ENCODE measurements at regions not wholly inside any gene's neighbourhood (a gene's known extent, or its start where the extent isn't known, plus 50 kb on each side); places are given as distances from the start of the nearest gene placed in this dataset.

DNA sequence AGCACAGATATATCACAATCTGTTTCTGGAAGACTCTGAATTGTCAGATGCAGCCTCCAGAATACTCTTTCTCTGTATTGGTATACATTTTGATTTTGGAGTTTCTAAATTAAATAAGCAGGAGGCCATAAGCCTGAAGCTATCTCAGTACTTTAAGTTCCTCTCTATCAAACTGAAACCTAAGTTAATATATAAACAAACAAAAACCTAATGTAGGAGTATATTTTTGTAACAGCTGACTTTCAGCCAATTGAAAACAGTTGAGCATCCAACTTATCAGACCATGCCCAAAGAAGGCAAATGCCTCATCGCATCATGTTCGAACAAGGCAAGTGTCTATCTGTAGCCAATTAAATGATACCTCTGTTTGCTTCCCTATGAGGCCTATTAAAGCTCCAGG, 1054.4 kb downstream of the AMY1C start:
- H3K4me3 ChIP-seq (replicated peaks; ENCODE audit: low read depth, low read length): no peak overlapping the region
- TF ChIP-seq, protein P1, sequence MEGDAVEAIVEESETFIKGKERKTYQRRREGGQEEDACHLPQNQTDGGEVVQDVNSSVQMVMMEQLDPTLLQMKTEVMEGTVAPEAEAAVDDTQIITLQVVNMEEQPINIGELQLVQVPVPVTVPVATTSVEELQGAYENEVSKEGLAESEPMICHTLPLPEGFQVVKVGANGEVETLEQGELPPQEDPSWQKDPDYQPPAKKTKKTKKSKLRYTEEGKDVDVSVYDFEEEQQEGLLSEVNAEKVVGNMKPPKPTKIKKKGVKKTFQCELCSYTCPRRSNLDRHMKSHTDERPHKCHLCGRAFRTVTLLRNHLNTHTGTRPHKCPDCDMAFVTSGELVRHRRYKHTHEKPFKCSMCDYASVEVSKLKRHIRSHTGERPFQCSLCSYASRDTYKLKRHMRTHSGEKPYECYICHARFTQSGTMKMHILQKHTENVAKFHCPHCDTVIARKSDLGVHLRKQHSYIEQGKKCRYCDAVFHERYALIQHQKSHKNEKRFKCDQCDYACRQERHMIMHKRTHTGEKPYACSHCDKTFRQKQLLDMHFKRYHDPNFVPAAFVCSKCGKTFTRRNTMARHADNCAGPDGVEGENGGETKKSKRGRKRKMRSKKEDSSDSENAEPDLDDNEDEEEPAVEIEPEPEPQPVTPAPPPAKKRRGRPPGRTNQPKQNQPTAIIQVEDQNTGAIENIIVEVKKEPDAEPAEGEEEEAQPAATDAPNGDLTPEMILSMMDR (IDR thresholded peaks at IDR 0.05; ENCODE audit: insufficient read depth, low read length, poor library complexity, severe bottlenecking): no peak
- no peaks in the 10 kb centered on the region for H3K27me3 ChIP-seq (replicated peaks; ENCODE audit: control insufficient read depth, insufficient read depth, low read length)
- no peak for DNase-seq (ENCODE audit: extremely low read depth, insufficient read length)
- no peaks in the 10 kb centered on the region for H3K36me3 ChIP-seq (ENCODE audit: control insufficient read depth, insufficient read depth, low read length)

DNA sequence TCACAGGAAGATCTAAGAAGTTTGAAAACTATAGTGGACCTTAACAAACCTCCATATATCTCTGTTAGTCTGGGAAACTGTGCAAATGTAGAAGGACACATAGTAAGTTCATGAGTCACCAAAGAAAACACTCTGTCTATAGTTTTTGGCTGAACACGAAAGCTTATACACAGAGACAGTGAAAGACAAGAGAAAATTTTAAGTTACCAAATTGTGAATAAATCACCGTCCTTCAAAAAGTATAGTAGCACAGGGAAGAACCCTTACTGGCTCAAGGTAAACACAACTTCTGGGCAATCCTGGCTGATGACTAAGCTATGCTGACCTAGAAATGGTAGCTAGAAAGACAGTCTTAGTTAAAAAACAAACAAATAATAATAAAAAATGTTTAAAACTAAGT, 1057.9 kb downstream of the AMY1C start:
- no peak for DNase-seq (ENCODE audit: extremely low read depth, insufficient read length)
- Histone ChIP-seq H3K4me3 (replicated peaks; ENCODE audit: low read depth, low read length) (no peak overlapping the region), H3K27me3 (replicated peaks; ENCODE audit: control insufficient read depth, insufficient read depth, low read length) (no peaks in the 10 kb centered on the region), H3K36me3 (ENCODE audit: control insufficient read depth, insufficient read depth, low read length) (no peaks in the 10 kb centered on the region)
- TF ChIP-seq, protein P1 (IDR thresholded peaks at IDR 0.05; ENCODE audit: insufficient read depth, low read length, poor library complexity, severe bottlenecking): no peak

DNA sequence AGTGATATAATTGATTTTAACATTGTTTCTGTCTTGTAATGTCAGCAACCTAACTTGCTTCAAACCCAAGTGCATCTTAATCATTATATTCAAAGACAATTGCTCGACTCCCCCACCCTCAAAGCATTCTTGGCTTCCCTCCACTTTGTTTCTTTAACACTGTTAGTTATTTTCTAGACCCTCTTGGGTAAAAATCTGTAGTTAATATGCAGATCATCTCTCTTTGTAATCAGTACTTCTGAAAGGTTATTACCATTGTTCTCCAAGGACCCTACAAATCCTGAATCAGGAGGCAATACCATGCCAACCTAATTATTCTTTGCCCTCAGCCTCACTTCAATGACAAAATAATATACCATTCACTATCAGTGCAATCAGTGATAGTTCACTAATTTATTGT, 1075.7 kb downstream of the AMY1C start:
- Histone ChIP-seq H3K36me3 (ENCODE audit: control insufficient read depth, insufficient read depth, low read length) (no peaks in the 10 kb centered on the region), H3K4me3 (replicated peaks; ENCODE audit: low read depth, low read length) (no peak overlapping the region), H3K27me3 (replicated peaks; ENCODE audit: control insufficient read depth, insufficient read depth, low read length) (no peaks in the 10 kb centered on the region)
- DNase-seq (ENCODE audit: extremely low read depth, insufficient read length): no peak
- TF ChIP-seq, protein P1 (IDR thresholded peaks at IDR 0.05; ENCODE audit: insufficient read depth, low read length, poor library complexity, severe bottlenecking): no peak

DNA sequence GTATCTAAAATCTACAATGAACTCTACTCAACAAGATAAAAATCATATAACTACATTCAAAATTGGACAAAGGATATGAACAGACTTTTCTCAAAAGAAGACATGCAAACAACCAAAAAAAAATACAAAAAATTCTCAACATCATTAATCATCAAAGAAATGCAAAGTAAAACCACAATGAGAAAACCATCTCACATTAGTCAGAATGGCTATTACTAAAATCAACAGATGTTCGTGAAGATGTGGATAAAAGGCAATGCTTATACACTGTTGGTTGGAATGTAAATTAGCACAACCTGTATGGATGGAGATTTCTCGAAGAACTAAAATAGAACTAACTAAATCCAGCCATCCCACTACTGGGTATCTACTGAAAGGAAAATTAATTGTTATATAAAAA, 1080.8 kb downstream of the AMY1C start:
- no peak for DNase-seq (ENCODE audit: extremely low read depth, insufficient read length)
- TF ChIP-seq, protein P1 (IDR thresholded peaks at IDR 0.05; ENCODE audit: insufficient read depth, low read length, poor library complexity, severe bottlenecking): no peak
- H3K4me3 ChIP-seq (replicated peaks; ENCODE audit: low read depth, low read length): no peak overlapping the region
- no peaks in the 10 kb centered on the region for H3K36me3 ChIP-seq (ENCODE audit: control insufficient read depth, insufficient read depth, low read length)
- no peaks in the 10 kb centered on the region for H3K27me3 ChIP-seq (replicated peaks; ENCODE audit: control insufficient read depth, insufficient read depth, low read length)

DNA sequence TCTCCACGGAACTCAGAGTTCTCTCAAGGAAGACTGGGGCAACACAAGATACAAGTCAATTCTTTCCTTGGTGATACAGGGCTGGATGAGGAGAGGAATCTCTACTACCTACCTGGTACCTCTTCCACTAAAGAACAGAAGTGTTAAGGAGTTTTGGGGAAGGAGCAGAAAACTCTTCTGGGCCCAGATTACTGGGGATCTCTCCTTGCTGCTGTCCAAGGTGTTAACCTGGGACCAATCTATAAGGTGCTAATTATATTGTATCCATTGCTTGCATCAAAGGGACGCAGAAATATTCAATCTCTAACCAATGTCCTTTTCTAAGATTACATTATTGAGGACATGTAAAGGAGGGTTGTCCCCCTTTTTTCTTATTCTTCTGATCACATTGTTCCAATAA, 1102.5 kb downstream of the AMY1C start:
- Histone ChIP-seq H3K4me3 (replicated peaks; ENCODE audit: low read depth, low read length) (no peak overlapping the region), H3K36me3 (ENCODE audit: control insufficient read depth, insufficient read depth, low read length) (no peaks in the 10 kb centered on the region), H3K27me3 (replicated peaks; ENCODE audit: control insufficient read depth, insufficient read depth, low read length) (no peaks in the 10 kb centered on the region)
- DNase-seq (ENCODE audit: extremely low read depth, insufficient read length): no peak
- TF ChIP-seq, protein P1 (IDR thresholded peaks at IDR 0.05; ENCODE audit: insufficient read depth, low read length, poor library complexity, severe bottlenecking): no peak

DNA sequence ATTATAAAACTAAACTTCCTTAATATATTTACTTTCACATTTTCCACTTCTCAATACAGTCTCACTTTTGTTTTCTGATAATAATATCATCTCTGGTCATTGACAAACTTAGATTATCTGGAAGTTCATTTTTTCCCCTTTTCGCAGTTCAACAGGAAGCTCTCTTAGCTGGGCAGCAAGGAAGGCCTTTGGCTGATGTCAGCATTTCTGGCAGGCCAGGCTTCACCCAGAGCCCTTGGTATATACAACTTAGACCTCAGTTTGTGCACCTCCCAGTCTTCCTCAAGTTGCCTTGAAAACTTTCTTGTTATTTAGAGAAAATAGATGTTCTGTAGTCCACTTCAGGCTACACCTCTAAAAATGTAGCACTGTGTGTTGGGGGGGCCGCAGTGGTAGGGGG, 1103.6 kb downstream of the AMY1C start:
- no peak for DNase-seq (ENCODE audit: extremely low read depth, insufficient read length)
- H3K27me3 ChIP-seq (replicated peaks; ENCODE audit: control insufficient read depth, insufficient read depth, low read length): no peaks in the 10 kb centered on the region
- TF ChIP-seq, protein P1 (IDR thresholded peaks at IDR 0.05; ENCODE audit: insufficient read depth, low read length, poor library complexity, severe bottlenecking): no peak
- no peak overlapping the region for H3K4me3 ChIP-seq (replicated peaks; ENCODE audit: low read depth, low read length)
- no peaks in the 10 kb centered on the region for H3K36me3 ChIP-seq (ENCODE audit: control insufficient read depth, insufficient read depth, low read length)
